Stimulated activated naive CD8-positive, alpha-beta T cell treated with anti-CD3 and anti-CD28 coated beads, Interleukin-15, Interleukin-2, amounts not matched to agents 100 U/mL and 50 U/mL, for 24 hours (primary cell): ENCODE measurements at regions not wholly inside any gene's neighbourhood (a gene's known extent, or its start where the extent isn't known, plus 50 kb on each side); places are given as distances from the start of the nearest gene placed in this dataset.

Source experiments
- ATAC-seq: fragments of 150-1000 bp; cut with Tn5 transposase; one replicate; pipeline ENCODE4 v1.10.0; 2021
- DNase-seq: peaks from one replicate; pipeline ENCODE4 v3.0.0; 2021

GRCh38 chr18:28705482-28705881 is 528.6 kb upstream of the CDH2 start:
- no peak for DNase-seq
- no peak for ATAC-seq

- DNase-seq (no peak), ATAC-seq (no peak)
Observed at GRCh38 chr18:28692337-28692736, 515.4 kb upstream of the CDH2 start.

- ATAC-seq = no peak
- no peak for DNase-seq
Observed at GRCh38 chr18:28691496-28691840, 514.5 kb upstream of the CDH2 start.

GRCh38 chr18:28690836-28691495 is 514.0 kb upstream of the CDH2 start:
- no peak for ATAC-seq
- no peak for DNase-seq

GRCh38 chr18:28690100-28690499 is 513.2 kb upstream of the CDH2 start:
- no peak for ATAC-seq
- no peak for DNase-seq

GRCh38 chr18:28689588-28689987 is 512.7 kb upstream of the CDH2 start:
- ATAC-seq (no peak), DNase-seq (no peak)

- no peak for DNase-seq
- no peak for ATAC-seq
Observed at GRCh38 chr18:28684746-28685355, 507.9 kb upstream of the CDH2 start.

- DNase-seq (no peak), ATAC-seq (no peak)
Observed at GRCh38 chr18:28682912-28683311, 506.0 kb upstream of the CDH2 start.

- DNase-seq (no peak), ATAC-seq (no peak)
Observed at GRCh38 chr18:28669165-28669564, 492.2 kb upstream of the CDH2 start.

GRCh38 chr18:28666216-28666615 is 489.3 kb upstream of the CDH2 start:
- DNase-seq (no peak), ATAC-seq (no peak)

- ATAC-seq (no peak), DNase-seq (no peak)
Observed at GRCh38 chr18:28657961-28658360, 481.0 kb upstream of the CDH2 start.

GRCh38 chr18:28652654-28653053 is 475.7 kb upstream of the CDH2 start:
- ATAC-seq (no peak), DNase-seq (no peak)

GRCh38 chr18:28651298-28651697 is 474.4 kb upstream of the CDH2 start:
- DNase-seq = no peak
- no peak for ATAC-seq

GRCh38 chr18:28650860-28651259 is 473.9 kb upstream of the CDH2 start:
- no peak for ATAC-seq
- no peak for DNase-seq

- ATAC-seq = no peak
- DNase-seq = no peak
Observed at GRCh38 chr18:28647961-28648360, 471.0 kb upstream of the CDH2 start.

- DNase-seq (no peak), ATAC-seq (no peak)
Observed at GRCh38 chr18:28637897-28638296, 461.0 kb upstream of the CDH2 start.

- no peak for DNase-seq
- no peak for ATAC-seq
Observed at GRCh38 chr18:28635530-28635929, 458.6 kb upstream of the CDH2 start.

GRCh38 chr18:28626756-28627155 is 449.8 kb upstream of the CDH2 start:
- ATAC-seq = no peak
- no peak for DNase-seq

- no peak for DNase-seq
- ATAC-seq = no peak
Observed at GRCh38 chr18:28607991-28608390, 431.1 kb upstream of the CDH2 start.

GRCh38 chr18:28606686-28607085 is 429.8 kb upstream of the CDH2 start:
- ATAC-seq = no peak
- no peak for DNase-seq

- DNase-seq (no peak), ATAC-seq (no peak)
Observed at GRCh38 chr18:28602391-28602790, 425.5 kb upstream of the CDH2 start.

- ATAC-seq = no peak
- no peak for DNase-seq
Observed at GRCh38 chr18:28594034-28594433, 417.1 kb upstream of the CDH2 start.

GRCh38 chr18:28588884-28589549 is 412.1 kb upstream of the CDH2 start:
- DNase-seq (no peak), ATAC-seq (no peak)

- ATAC-seq = no peak
- no peak for DNase-seq
Observed at GRCh38 chr18:28584731-28585130, 407.8 kb upstream of the CDH2 start.
